ENCODE measurements at regions not wholly inside any gene's neighbourhood (a gene's known extent, or its start where the extent isn't known, plus 50 kb on each side); places are given as distances from the start of the nearest gene placed in this dataset.

GRCh38 chr9:115261656-115262081, 143.7 kb upstream of the TNC start:
- DNase-seq (ENCODE audit: extremely low read depth, insufficient read length), result no peak
- no peaks in the 10 kb centered on the region for H3K27me3 ChIP-seq (replicated peaks; ENCODE audit: control insufficient read depth, insufficient read depth, low read length)
- H3K4me3 ChIP-seq (replicated peaks; ENCODE audit: low read depth, low read length), result no peak overlapping the region
- H3K36me3 ChIP-seq (ENCODE audit: control insufficient read depth, insufficient read depth, low read length), result no peaks in the 10 kb centered on the region
- TF ChIP-seq, protein P1, sequence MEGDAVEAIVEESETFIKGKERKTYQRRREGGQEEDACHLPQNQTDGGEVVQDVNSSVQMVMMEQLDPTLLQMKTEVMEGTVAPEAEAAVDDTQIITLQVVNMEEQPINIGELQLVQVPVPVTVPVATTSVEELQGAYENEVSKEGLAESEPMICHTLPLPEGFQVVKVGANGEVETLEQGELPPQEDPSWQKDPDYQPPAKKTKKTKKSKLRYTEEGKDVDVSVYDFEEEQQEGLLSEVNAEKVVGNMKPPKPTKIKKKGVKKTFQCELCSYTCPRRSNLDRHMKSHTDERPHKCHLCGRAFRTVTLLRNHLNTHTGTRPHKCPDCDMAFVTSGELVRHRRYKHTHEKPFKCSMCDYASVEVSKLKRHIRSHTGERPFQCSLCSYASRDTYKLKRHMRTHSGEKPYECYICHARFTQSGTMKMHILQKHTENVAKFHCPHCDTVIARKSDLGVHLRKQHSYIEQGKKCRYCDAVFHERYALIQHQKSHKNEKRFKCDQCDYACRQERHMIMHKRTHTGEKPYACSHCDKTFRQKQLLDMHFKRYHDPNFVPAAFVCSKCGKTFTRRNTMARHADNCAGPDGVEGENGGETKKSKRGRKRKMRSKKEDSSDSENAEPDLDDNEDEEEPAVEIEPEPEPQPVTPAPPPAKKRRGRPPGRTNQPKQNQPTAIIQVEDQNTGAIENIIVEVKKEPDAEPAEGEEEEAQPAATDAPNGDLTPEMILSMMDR (IDR thresholded peaks at IDR 0.05; ENCODE audit: insufficient read depth, low read length, poor library complexity, severe bottlenecking), result no peak

DNA sequence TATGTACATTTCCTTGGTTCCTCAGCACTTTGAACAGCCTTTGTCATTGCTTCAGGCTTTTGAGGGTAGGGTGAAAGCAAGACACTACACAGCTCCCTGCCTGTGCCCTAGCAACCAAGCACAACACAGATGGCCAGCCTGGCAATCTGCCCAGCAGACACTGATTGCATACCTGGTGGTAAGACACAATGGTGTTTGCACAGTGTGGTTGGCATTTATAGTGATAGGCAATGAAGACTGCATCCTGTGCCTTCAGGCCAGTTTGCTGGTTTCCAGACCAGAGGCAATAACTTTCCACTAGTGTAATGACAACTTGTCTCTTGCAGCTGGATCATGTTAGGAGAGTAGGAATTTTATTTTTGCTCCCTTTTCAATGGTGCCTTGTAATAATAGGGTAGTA, 144.5 kb upstream of the TNC start:
- no peaks in the 10 kb centered on the region for H3K27me3 ChIP-seq (replicated peaks; ENCODE audit: control insufficient read depth, insufficient read depth, low read length)
- H3K36me3 ChIP-seq (ENCODE audit: control insufficient read depth, insufficient read depth, low read length), result no peaks in the 10 kb centered on the region
- DNase-seq (ENCODE audit: extremely low read depth, insufficient read length), result no peak
- H3K4me3 ChIP-seq (replicated peaks; ENCODE audit: low read depth, low read length), result no peak overlapping the region
- TF ChIP-seq, protein P1 (IDR thresholded peaks at IDR 0.05; ENCODE audit: insufficient read depth, low read length, poor library complexity, severe bottlenecking), result no peak

DNA sequence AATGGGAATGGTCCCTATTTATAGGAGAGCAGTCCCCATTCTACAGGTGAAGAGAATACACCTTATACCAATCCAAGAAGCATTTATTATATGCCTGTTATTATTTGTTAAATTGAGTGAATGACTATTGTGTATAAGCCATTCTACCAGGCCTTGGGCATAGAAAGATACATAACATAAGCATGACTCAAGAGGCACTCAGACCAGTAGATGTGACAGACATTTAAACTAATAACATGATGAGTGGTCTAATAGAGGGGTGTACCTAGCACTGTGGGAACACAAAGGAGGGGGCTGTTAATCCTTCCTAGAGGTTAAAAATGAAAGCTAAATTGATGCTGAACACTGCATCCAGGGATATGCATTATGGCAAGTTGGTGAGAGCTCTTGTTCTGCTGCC, 145.0 kb upstream of the TNC start:
- no peak for DNase-seq (ENCODE audit: extremely low read depth, insufficient read length)

DNA sequence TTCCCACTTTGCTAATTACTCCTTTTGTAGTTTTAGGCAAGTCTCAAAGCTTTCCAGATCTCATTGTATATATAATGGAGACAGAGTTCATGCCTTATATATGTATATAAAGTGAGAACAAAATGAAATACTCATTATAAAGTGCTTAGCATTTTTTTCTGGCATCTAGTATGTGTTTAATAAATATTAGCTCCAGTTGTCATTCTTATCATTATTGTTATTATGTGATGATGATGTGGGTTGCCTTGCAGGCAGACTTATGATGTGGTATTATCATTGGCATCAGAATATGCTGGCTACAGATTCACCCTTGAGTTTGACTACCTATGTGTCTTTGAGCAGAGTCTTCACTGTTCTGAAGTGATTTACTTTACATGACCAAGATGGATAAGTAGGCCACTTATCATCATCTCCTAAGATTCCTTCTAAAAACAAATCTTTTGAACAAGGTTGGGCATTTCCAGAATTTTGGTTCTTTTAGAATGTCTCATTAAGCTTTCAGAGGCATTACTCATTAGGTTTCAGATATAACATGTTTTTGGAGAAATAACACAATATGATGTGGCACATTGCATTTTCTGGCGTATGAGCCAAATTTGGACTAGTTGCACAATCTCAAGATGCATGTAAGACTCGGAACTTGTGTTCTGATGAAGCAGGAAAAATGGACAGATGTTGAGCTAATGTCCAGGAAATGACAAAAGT, 145.6 kb upstream of the TNC start:
- Histone ChIP-seq H3K27me3 (replicated peaks; ENCODE audit: control insufficient read depth, insufficient read depth, low read length) (no peaks in the 10 kb centered on the region), H3K4me3 (replicated peaks; ENCODE audit: low read depth, low read length) (no peak overlapping the region), H3K36me3 (ENCODE audit: control insufficient read depth, insufficient read depth, low read length) (no peaks in the 10 kb centered on the region)
- no peak for DNase-seq (ENCODE audit: extremely low read depth, insufficient read length)
- TF ChIP-seq, protein P1 (IDR thresholded peaks at IDR 0.05; ENCODE audit: insufficient read depth, low read length, poor library complexity, severe bottlenecking), result no peak

More for the DNA sequence above, 145.0 kb upstream of the TNC start:
- H3K36me3 ChIP-seq (ENCODE audit: control insufficient read depth, insufficient read depth, low read length), result no peaks in the 10 kb centered on the region
- H3K27me3 ChIP-seq (replicated peaks; ENCODE audit: control insufficient read depth, insufficient read depth, low read length), result no peaks in the 10 kb centered on the region
- no peak overlapping the region for H3K4me3 ChIP-seq (replicated peaks; ENCODE audit: low read depth, low read length)
- TF ChIP-seq, protein P1 (IDR thresholded peaks at IDR 0.05; ENCODE audit: insufficient read depth, low read length, poor library complexity, severe bottlenecking), result no peak

DNA sequence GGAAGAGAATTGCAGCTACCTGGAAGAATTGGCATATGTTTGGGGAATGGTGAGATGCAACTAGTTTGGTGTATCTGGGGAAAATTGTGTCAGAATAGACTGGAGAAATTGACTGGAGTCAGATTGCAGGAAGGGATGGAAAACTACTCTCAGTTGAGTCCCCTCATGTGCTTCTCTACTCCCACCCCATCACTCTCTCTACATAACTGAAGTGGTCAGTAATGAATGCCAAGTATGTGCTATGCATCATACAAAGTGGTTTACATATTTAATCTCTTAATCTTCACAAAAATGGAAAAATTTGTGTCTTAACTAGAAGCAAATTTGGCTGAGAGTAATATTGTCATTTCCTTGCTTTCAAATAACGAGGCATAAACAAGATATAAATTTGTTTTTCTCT, 146.4 kb upstream of the TNC start:
- H3K27me3 ChIP-seq (replicated peaks; ENCODE audit: control insufficient read depth, insufficient read depth, low read length), result no peaks in the 10 kb centered on the region
- no peaks in the 10 kb centered on the region for H3K36me3 ChIP-seq (ENCODE audit: control insufficient read depth, insufficient read depth, low read length)
- TF ChIP-seq, protein P1 (IDR thresholded peaks at IDR 0.05; ENCODE audit: insufficient read depth, low read length, poor library complexity, severe bottlenecking), result no peak
- H3K4me3 ChIP-seq (replicated peaks; ENCODE audit: low read depth, low read length), result no peak overlapping the region
- no peak for DNase-seq (ENCODE audit: extremely low read depth, insufficient read length)

GRCh38 chr9:115267790-115268189, 149.8 kb upstream of the TNC start:
- no peak for DNase-seq (ENCODE audit: extremely low read depth, insufficient read length)
- Histone ChIP-seq H3K4me3 (replicated peaks; ENCODE audit: low read depth, low read length) (no peak overlapping the region), H3K36me3 (ENCODE audit: control insufficient read depth, insufficient read depth, low read length) (no peaks in the 10 kb centered on the region), H3K27me3 (replicated peaks; ENCODE audit: control insufficient read depth, insufficient read depth, low read length) (no peaks in the 10 kb centered on the region)
- TF ChIP-seq, protein P1 (IDR thresholded peaks at IDR 0.05; ENCODE audit: insufficient read depth, low read length, poor library complexity, severe bottlenecking), result no peak

Measured in GM06990 (cell line).